ENCODE measurements at regions not wholly inside any gene's neighbourhood (a gene's known extent, or its start where the extent isn't known, plus 50 kb on each side); places are given as distances from the start of the nearest gene placed in this dataset.

- Histone ChIP-seq H3K27ac (ENCODE audit: low read depth in 1 of 2, low read length in 2 of 2) (no peak overlapping the region), H3K9ac (ENCODE audit: low read depth in 1 of 2, low read length in 2 of 2) (no peak overlapping the region), H3K4me1 (ENCODE audit: control insufficient read depth in 4 of 4, insufficient read depth in 4 of 4, low read length in 3 of 4) (no peaks in the 10 kb centered on the region), H3K36me3 (ENCODE audit: control insufficient read depth in 4 of 4, insufficient read depth in 3 of 4, low read depth in 1 of 4, low read length in 3 of 4) (no peaks in the 10 kb centered on the region), H3K27me3 (ENCODE audit: control insufficient read depth in 4 of 4, insufficient read depth in 4 of 4, low read length in 3 of 4) (peaks cover 0 to 3% (median 0%) of the 10 kb centered on the region in 4 donors), H3K4me3 (ENCODE audit: low read depth in 1 of 3, low read length in 3 of 3) (no peak overlapping the region), H3K9me3 (ENCODE audit: control insufficient read depth in 4 of 4, low read length in 3 of 4) (no peaks in the 10 kb centered on the region)
- 40% methylated on average over 4 of the region's 4 CpGs for WGBS
- no peak for TF ChIP-seq FOXA1 (IDR thresholded peaks at IDR 0.05)
- TF ChIP-seq HNF4G (IDR thresholded peaks at IDR 0.05) = no peak
- TF ChIP-seq, protein P1, sequence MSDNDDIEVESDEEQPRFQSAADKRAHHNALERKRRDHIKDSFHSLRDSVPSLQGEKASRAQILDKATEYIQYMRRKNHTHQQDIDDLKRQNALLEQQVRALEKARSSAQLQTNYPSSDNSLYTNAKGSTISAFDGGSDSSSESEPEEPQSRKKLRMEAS (IDR thresholded peaks at IDR 0.05) = no peak
- TF ChIP-seq GABPA (IDR thresholded peaks at IDR 0.05 in 1 of 2, conservative IDR thresholded peaks at IDR 0.05 in 1 of 2) = no peak
- no peak for TF ChIP-seq CTCF (IDR thresholded peaks at IDR 0.05; ENCODE audit: low read depth, low read length, missing input control)
- TF ChIP-seq, protein P2, sequence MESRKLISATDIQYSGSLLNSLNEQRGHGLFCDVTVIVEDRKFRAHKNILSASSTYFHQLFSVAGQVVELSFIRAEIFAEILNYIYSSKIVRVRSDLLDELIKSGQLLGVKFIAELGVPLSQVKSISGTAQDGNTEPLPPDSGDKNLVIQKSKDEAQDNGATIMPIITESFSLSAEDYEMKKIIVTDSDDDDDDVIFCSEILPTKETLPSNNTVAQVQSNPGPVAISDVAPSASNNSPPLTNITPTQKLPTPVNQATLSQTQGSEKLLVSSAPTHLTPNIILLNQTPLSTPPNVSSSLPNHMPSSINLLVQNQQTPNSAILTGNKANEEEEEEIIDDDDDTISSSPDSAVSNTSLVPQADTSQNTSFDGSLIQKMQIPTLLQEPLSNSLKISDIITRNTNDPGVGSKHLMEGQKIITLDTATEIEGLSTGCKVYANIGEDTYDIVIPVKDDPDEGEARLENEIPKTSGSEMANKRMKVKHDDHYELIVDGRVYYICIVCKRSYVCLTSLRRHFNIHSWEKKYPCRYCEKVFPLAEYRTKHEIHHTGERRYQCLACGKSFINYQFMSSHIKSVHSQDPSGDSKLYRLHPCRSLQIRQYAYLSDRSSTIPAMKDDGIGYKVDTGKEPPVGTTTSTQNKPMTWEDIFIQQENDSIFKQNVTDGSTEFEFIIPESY (IDR thresholded peaks at IDR 0.05) = no peak
- TF ChIP-seq, protein P3, sequence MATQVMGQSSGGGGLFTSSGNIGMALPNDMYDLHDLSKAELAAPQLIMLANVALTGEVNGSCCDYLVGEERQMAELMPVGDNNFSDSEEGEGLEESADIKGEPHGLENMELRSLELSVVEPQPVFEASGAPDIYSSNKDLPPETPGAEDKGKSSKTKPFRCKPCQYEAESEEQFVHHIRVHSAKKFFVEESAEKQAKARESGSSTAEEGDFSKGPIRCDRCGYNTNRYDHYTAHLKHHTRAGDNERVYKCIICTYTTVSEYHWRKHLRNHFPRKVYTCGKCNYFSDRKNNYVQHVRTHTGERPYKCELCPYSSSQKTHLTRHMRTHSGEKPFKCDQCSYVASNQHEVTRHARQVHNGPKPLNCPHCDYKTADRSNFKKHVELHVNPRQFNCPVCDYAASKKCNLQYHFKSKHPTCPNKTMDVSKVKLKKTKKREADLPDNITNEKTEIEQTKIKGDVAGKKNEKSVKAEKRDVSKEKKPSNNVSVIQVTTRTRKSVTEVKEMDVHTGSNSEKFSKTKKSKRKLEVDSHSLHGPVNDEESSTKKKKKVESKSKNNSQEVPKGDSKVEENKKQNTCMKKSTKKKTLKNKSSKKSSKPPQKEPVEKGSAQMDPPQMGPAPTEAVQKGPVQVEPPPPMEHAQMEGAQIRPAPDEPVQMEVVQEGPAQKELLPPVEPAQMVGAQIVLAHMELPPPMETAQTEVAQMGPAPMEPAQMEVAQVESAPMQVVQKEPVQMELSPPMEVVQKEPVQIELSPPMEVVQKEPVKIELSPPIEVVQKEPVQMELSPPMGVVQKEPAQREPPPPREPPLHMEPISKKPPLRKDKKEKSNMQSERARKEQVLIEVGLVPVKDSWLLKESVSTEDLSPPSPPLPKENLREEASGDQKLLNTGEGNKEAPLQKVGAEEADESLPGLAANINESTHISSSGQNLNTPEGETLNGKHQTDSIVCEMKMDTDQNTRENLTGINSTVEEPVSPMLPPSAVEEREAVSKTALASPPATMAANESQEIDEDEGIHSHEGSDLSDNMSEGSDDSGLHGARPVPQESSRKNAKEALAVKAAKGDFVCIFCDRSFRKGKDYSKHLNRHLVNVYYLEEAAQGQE (IDR thresholded peaks at IDR 0.05) = no peak
- no peak for TF ChIP-seq NR2F2 (IDR thresholded peaks at IDR 0.05)
- no peak for TF ChIP-seq EGR1 (IDR thresholded peaks at IDR 0.05; ENCODE audit: low read depth in 2 of 2)
- TF ChIP-seq RAD21 (IDR thresholded peaks at IDR 0.05) = no peak
- TF ChIP-seq YY1 (IDR thresholded peaks at IDR 0.05) = no peak
- TF ChIP-seq RXRA (IDR thresholded peaks at IDR 0.05) = no peak
- no peak for TF ChIP-seq JUND (IDR thresholded peaks at IDR 0.05)
- TF ChIP-seq SP1 (IDR thresholded peaks at IDR 0.05) = no peak
- no peak for TF ChIP-seq ATF3 (IDR thresholded peaks at IDR 0.05)
- TF ChIP-seq TAF1 (conservative IDR thresholded peaks at IDR 0.05) = no peak
- no peak for TF ChIP-seq HNF4A (conservative IDR thresholded peaks at IDR 0.05)
- TF ChIP-seq FOXA2 (IDR thresholded peaks at IDR 0.05) = no peak
- no peak for DNase-seq (ENCODE audit: low spot score)
Observed at GRCh38 chr2:129502781-129503180, 476.7 kb upstream of the RAB6C start.

Measured in liver (tissue), 8 donors.